GM10266 (cell line): ENCODE measurements at regions not wholly inside any gene's neighbourhood (a gene's known extent, or its start where the extent isn't known, plus 50 kb on each side); places are given as distances from the start of the nearest gene placed in this dataset.
"Not testable (repeated sequence)": the region's sequence is repeated elsewhere in the genome, so short reads cannot be mapped to it uniquely, and the experiment has no call there.

Experiments used
- DNase-seq: peaks from one replicate; pipeline ENCODE4 v3.0.0; 2012; ENCODE audit errors: extremely low spot score
- TF ChIP-seq, protein P1 (sequence below): IDR thresholded peaks from 2 replicates; pipeline ENCODE4 v1.5.1; 2012; ENCODE audit warnings: mild to moderate bottlenecking, low read depth; ENCODE audit not compliant: control insufficient read depth, insufficient read depth; ENCODE audit errors: missing control alignments

DNA sequence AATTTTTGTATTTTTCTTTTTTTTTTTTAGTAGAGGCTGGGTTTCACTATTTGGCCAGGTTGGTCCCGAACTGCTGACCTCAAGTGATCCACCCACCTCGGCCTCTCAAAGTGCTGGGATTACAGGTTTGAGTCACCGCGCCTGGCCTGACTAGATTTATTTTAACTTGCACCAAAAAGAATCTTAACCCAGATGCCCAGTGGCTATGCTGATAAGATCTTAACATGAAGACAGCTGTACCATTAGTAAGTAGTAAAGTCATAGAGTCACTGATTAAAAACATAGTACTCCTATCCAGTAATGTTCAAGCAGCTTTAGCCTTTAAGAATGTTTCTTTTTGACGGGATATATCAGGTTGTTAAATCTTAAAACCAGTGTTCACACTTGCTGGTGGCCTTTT, 1061.8 kb upstream of the FLRT2 start:
- TF ChIP-seq, protein P1, sequence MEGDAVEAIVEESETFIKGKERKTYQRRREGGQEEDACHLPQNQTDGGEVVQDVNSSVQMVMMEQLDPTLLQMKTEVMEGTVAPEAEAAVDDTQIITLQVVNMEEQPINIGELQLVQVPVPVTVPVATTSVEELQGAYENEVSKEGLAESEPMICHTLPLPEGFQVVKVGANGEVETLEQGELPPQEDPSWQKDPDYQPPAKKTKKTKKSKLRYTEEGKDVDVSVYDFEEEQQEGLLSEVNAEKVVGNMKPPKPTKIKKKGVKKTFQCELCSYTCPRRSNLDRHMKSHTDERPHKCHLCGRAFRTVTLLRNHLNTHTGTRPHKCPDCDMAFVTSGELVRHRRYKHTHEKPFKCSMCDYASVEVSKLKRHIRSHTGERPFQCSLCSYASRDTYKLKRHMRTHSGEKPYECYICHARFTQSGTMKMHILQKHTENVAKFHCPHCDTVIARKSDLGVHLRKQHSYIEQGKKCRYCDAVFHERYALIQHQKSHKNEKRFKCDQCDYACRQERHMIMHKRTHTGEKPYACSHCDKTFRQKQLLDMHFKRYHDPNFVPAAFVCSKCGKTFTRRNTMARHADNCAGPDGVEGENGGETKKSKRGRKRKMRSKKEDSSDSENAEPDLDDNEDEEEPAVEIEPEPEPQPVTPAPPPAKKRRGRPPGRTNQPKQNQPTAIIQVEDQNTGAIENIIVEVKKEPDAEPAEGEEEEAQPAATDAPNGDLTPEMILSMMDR: no peak
- DNase-seq: no peak

DNA sequence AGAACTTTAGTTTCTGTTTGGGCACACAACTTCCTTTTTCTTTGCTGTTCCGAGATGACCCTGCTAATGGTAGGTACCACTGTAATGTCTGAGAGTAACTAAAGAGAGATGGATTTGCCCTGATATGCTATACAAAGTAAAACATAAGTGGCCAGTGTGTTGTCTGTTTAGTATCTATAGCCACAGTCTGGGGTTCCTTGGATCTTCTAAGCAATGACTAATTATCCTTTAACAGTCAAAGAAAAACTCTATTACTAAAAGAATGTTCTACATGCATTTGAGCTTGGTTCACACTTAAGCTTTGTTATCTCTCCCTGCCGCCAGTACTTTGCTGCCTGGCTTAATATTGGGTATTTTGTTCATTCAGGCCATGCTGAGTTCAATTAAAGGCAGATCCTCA, 1051.9 kb upstream of the FLRT2 start:
- TF ChIP-seq, protein P1: no peak
- DNase-seq: no peak

DNA sequence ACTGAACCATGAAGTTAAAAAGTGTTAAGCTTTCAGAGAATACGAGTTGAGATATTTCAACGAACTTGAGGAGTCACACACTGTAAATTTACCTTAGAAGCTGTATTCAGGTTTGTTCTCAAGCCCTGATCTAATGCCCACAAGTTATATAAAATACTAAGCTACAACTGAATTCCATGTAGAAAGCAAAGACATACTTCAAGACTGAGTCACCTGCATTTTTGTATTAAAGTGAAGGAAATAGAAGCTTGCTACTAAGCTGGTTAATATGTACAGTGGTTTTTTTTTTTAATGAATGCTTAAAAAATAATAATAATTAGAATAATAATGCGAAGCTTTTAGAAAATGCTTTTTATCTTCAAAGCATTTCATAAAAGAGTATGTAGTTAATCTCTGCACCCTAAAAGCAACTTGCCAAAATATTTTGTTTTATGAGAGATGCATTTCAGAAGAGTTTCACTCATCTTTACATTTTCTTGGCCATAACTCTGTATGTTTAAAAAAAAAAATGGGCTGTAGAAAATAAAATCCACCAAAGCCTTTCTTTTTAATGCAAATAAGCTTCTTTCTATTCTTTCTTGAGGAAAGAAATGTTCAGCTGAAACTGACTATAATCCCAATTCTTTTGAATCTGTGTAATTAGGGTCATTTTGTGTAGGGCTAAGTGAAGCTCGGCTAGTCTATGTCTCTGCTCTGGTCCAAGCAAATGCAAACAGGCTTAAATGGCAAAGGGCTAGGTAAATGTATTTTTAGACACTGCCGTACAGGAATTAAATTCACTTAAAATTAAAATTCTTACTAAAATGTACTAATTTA, 1047.5 kb upstream of the FLRT2 start:
- DNase-seq: no peak
- TF ChIP-seq, protein P1: no peak

DNA sequence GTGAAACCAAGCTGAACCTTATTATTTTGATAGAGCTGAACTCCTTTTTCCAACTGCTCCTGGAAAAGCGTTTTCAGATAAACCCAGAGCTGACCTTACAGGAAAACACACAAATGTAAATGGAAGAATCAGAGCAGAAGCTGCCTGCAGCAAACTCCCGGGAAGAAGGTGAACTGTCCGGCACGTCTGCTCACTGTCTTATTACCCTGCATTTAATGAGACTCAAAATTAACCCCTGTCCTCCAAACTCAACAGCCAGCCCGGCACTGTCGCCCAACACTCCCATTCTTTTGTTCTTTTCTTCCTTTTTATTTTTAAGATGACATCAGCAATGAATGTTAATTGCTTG, 1046.9 kb upstream of the FLRT2 start:
- DNase-seq: no peak

DNA sequence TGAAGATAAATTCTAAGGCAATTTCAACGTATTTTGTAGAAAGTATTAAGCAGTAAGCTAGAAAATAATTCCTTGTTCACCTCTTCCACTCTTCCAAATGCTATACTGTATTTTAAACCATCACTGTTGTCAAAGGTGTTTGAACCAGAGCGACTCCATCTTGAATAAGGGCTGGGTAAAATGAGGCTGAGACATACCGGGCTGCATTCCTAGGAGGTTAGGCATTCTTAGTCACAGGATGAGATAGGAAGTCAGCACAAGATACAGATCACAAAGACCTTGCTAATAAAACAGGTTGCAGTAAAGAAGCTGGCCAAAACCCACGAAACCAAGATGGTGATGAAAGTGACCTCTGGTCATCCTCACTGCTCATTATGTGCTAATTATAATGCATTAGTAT, 1045.7 kb upstream of the FLRT2 start:
- not testable (repeated sequence) for DNase-seq

More for the DNA sequence above, 1046.9 kb upstream of the FLRT2 start:
- TF ChIP-seq, protein P1: no peak

DNA sequence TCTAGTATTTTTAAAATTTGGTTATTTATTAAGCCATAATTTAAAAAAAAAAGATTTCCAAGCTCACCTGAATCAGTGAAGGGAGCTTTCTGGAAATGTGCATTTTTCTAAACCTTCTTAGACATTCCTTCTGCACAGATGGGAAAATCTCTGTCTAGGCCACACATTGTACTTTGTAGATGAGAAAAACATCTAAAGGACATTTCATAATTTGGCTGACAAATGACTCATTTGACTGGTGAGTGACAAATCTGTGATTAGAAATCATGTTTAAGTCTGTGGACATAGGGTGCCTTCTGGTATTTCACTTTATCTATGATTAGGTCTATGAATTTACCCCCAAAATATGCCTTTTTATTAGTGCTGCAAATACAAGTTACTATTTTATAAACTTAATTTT, 1044.9 kb upstream of the FLRT2 start:
- DNase-seq: no peak
- TF ChIP-seq, protein P1: no peak

DNA sequence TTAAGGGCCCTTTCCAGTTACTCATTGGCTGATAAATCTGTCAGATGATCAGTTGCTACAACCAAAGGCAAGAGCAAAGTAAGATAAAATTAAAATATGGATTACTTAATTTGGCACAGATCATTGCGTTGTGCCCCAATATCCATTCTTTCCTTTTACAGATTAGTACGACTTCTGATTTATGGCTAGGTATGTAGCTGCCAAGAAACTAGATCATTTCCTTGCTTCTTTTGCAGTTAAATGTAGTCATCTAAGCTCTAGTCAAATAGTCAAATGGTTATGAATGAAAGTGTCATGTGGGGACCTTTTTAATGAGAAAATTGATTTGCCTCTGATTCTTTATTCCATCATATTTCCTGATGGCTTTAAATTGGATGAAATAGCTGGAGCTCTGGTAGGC, 1039.9 kb upstream of the FLRT2 start:
- TF ChIP-seq, protein P1: no peak
- DNase-seq: no peak

DNA sequence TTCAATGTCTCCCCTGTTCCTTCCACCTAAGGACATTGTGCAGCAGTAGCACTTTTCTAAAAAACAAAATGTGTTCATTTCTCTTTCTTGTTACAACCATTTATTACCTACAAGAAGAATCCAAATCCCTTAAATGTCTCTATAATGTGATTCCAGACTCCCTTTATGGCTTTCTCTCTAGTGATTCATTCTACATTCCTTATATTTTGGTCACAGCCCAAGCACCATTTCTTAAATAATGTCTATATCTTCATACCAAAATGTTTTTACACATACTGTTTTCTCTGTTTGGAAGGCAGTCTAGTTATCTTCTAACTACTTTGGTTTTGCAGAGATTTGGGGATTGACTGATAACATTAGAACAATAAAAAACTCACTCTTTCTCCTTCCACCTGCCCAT, 1037.3 kb upstream of the FLRT2 start:
- DNase-seq: no peak
- TF ChIP-seq, protein P1: no peak
